K562 (cell line): ENCODE measurements at regions not wholly inside any gene's neighbourhood (a gene's known extent, or its start where the extent isn't known, plus 50 kb on each side); places are given as distances from the start of the nearest gene placed in this dataset.

Source experiments
- BACH1 ChIP-seq: fragments of 200-800 bp; sonication (Bioruptor generic); IDR thresholded peaks from 2 replicates; pipeline ENCODE4 v1.6.1; 2016; ENCODE audit warnings: missing genetic modification characterization, missing compliant biosample characterization
- GATAD2A ChIP-seq: fragments of 450-650 bp; IDR thresholded peaks from 2 replicates; pipeline ENCODE4 v1.6.1; 2017
- HNRNPH1 ChIP-seq: fragments of 200-400 bp; formaldehyde crosslinking; optimal IDR thresholded peaks from 2 replicates; pipeline ENCODE3; 2017; ENCODE audit warnings: low read depth, mild to moderate bottlenecking, low read length, moderate library complexity
- HNRNPLL ChIP-seq: fragments of 200-400 bp; formaldehyde crosslinking; IDR thresholded peaks from 2 replicates; pipeline ENCODE4 v1.6.1; 2017; ENCODE audit warnings: low read length, low read depth, mild to moderate bottlenecking; ENCODE audit not compliant: poor library complexity, severe bottlenecking
- HNRNPUL1 ChIP-seq: fragments of 200-400 bp; formaldehyde crosslinking; IDR thresholded peaks from 2 replicates; pipeline ENCODE4 v1.6.1; 2017; ENCODE audit warnings: low read length
- SMARCB1 ChIP-seq: IDR thresholded peaks from 2 replicates; pipeline ENCODE4 v1.6.1; 2011; ENCODE audit warnings: improper control_type of control experiment, low read depth; ENCODE audit not compliant: insufficient read length
- TEAD4 ChIP-seq, 2 experiments: sonication (generic) in 1 of 2; formaldehyde crosslinking in 1 of 2; IDR thresholded peaks; 2 replicates each; pipeline versions ENCODE4 v1.6.1 to v1.8.0; 2012 to 2022; ENCODE audit warnings: borderline replicate concordance in 1 of 2, inconsistent platforms in 1 of 2, low read length in 1 of 2, mild to moderate bottlenecking in 1 of 2, missing genetic modification reagents in 1 of 2
- THRAP3 ChIP-seq: fragments of 450-650 bp; IDR thresholded peaks from 2 replicates; pipeline ENCODE4 v1.6.1; 2016; ENCODE audit warnings: mild to moderate bottlenecking, inconsistent platforms, borderline replicate concordance
- ZBTB8A ChIP-seq: fragments of 450-650 bp; IDR thresholded peaks from 2 replicates; pipeline ENCODE4 v1.6.1; 2018; ENCODE audit warnings: mild to moderate bottlenecking, moderate library complexity; ENCODE audit not compliant: partially characterized antibody
- TF ChIP-seq, protein P1 (sequence below), 2 experiments: fragments of 450-650 bp; IDR thresholded peaks; 2 replicates each; pipeline ENCODE4 v1.6.1; 2018; ENCODE audit warnings: mild to moderate bottlenecking in 2 of 2, low read depth in 1 of 2; ENCODE audit not compliant: partially characterized antibody in 2 of 2

DNA sequence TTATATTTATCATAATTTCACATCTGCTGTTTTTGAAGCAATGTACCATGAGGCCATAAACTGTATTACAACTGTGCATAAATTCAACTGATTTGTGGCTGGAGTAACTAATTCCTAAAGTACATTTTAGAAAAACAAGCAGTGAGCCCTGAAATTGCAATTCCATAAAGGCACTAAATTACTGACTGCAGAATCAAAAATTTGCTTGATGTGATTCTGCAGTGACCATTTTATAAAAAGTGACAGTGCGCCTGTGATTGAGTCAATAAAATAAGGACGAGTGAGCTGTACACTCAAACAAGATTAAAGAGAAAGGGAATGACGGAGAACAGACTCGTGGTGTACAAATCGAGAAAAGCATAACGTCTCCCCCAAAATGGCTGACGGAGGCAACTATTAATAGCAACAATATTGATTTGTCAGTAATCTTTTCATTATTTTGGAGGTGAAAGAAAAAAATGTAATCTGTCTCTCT, 121.4 kb upstream of the MEIS2 start (continued):
- TF ChIP-seq, protein P1, sequence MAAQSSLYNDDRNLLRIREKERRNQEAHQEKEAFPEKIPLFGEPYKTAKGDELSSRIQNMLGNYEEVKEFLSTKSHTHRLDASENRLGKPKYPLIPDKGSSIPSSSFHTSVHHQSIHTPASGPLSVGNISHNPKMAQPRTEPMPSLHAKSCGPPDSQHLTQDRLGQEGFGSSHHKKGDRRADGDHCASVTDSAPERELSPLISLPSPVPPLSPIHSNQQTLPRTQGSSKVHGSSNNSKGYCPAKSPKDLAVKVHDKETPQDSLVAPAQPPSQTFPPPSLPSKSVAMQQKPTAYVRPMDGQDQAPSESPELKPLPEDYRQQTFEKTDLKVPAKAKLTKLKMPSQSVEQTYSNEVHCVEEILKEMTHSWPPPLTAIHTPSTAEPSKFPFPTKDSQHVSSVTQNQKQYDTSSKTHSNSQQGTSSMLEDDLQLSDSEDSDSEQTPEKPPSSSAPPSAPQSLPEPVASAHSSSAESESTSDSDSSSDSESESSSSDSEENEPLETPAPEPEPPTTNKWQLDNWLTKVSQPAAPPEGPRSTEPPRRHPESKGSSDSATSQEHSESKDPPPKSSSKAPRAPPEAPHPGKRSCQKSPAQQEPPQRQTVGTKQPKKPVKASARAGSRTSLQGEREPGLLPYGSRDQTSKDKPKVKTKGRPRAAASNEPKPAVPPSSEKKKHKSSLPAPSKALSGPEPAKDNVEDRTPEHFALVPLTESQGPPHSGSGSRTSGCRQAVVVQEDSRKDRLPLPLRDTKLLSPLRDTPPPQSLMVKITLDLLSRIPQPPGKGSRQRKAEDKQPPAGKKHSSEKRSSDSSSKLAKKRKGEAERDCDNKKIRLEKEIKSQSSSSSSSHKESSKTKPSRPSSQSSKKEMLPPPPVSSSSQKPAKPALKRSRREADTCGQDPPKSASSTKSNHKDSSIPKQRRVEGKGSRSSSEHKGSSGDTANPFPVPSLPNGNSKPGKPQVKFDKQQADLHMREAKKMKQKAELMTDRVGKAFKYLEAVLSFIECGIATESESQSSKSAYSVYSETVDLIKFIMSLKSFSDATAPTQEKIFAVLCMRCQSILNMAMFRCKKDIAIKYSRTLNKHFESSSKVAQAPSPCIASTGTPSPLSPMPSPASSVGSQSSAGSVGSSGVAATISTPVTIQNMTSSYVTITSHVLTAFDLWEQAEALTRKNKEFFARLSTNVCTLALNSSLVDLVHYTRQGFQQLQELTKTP (IDR thresholded peaks at IDR 0.05; ENCODE audit: low read depth in 1 of 2, partially characterized antibody in 2 of 2), result no peak
- TF ChIP-seq HNRNPLL (no peak), THRAP3 (no peak), ZBTB8A (no peak), SMARCB1 (no peak), GATAD2A (no peak), BACH1 (no peak), TEAD4 (IDR thresholded peaks at IDR 0.05; ENCODE audit: low read length) (no peak), TEAD4 (CRISPR knock-in tag; IDR thresholded peaks at IDR 0.05; ENCODE audit: borderline replicate concordance) (no peak), HNRNPUL1 (no peak), HNRNPH1 (no peak)
